ENCODE measurements at regions not wholly inside any gene's neighbourhood (a gene's known extent, or its start where the extent isn't known, plus 50 kb on each side); places are given as distances from the start of the nearest gene placed in this dataset.

DNA sequence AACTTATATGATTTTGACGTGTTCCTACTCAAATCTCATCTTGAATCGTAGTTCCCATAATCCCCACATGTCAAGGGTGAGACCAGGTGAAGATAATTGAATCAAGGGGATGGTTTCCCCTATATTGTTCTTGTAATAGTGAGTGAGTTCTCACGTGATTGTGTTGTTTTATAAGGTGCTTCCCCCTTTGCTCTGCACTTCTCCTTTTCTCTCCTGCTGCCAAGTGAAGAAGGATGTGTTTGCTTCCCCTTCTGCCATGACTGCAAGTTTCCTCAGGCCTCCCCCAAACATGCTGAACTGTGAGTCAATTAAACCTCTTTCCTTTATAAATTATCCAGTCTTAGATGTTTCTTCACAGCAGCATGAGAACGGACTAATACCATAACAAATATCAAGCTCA is 83.2 kb downstream of the MANEA start:
- DNase-seq, result no peak
- intact Hi-C loops (cut with DNase I), result no loop called here
- no peak overlapping the region for H3K4me3 ChIP-seq
- H3K36me3 ChIP-seq, result no peaks in the 10 kb centered on the region
- no peaks in the 10 kb centered on the region for H3K27me3 ChIP-seq
- H3K4me1 ChIP-seq, result no peaks in the 10 kb centered on the region
- no peak overlapping the region for H3K27ac ChIP-seq
- TF ChIP-seq, protein P1, sequence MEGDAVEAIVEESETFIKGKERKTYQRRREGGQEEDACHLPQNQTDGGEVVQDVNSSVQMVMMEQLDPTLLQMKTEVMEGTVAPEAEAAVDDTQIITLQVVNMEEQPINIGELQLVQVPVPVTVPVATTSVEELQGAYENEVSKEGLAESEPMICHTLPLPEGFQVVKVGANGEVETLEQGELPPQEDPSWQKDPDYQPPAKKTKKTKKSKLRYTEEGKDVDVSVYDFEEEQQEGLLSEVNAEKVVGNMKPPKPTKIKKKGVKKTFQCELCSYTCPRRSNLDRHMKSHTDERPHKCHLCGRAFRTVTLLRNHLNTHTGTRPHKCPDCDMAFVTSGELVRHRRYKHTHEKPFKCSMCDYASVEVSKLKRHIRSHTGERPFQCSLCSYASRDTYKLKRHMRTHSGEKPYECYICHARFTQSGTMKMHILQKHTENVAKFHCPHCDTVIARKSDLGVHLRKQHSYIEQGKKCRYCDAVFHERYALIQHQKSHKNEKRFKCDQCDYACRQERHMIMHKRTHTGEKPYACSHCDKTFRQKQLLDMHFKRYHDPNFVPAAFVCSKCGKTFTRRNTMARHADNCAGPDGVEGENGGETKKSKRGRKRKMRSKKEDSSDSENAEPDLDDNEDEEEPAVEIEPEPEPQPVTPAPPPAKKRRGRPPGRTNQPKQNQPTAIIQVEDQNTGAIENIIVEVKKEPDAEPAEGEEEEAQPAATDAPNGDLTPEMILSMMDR (IDR thresholded peaks at IDR 0.05), result no peak
- H3K9ac ChIP-seq (ENCODE audit: low read depth in 2 of 2, low read length in 2 of 2), result no peak overlapping the region
- H3K9me3 ChIP-seq, result no peaks in the 10 kb centered on the region

DNA sequence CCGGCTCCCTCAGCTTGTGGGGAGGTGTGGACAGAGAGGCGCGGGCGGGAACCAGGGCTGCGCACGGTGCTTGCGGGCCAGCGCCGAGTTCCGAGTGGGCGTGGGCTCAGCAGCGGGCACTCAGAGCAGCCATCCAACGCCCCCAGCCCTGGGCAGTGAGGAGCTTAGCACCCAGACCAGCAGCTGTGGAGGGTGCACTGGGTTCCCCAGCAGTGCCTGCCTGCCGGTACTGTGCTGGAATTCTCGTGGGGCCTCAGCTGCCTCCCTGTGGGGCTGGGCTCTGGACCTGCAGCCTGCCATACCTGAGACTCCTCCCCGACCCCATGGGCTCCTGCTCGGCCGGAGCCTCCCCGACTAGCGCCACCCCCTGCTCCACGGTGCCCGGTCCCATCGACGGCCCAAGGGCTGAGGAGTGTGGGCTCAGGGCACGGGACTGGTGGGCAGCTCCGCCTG is 92.7 kb downstream of the MANEA start:
- intact Hi-C loops (cut with DNase I), result no loop called here
- TF ChIP-seq, protein P1 (IDR thresholded peaks at IDR 0.05), result no peak
- no peaks in the 10 kb centered on the region for H3K4me1 ChIP-seq
- H3K4me3 ChIP-seq, result no peak overlapping the region
- no peak for DNase-seq
- no peaks in the 10 kb centered on the region for H3K27me3 ChIP-seq
- H3K9ac ChIP-seq (ENCODE audit: low read depth in 2 of 2, low read length in 2 of 2), result no peak overlapping the region
- no peaks in the 10 kb centered on the region for H3K9me3 ChIP-seq
- no peak overlapping the region for H3K27ac ChIP-seq
- no peaks in the 10 kb centered on the region for H3K36me3 ChIP-seq

DNA sequence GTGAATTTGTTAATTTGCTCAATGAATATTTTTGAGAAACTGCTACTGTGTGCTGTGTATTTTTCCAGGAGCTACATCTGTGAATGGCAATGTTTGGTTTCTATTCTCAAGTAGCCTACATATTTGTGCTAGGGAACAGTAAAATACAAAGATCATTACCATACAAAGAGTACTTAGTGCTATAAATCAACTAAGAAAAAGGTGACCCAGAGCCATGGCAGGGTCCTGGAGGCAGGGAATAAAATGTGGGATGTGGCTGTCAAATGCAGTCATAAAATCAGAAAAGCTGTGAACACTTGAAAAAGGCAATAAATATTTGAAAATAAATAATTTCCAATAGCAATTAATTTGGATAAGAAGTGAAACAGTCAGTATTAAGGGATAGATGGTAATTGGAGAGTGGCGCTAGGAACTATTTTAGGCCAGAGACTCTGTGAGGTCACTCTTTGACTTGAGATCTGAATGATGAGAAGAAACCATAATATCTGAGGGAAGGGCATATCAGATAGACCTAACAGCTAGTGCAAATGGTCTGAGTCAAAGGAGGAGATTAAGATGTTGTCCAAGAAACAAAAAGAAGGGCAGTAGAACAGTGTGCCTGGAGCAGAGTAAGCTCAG is 98.8 kb downstream of the MANEA start:
- Histone ChIP-seq H3K4me1 (no peaks in the 10 kb centered on the region), H3K9me3 (no peaks in the 10 kb centered on the region), H3K9ac (ENCODE audit: low read depth in 2 of 2, low read length in 2 of 2) (no peak overlapping the region), H3K27ac (no peak overlapping the region), H3K27me3 (no peaks in the 10 kb centered on the region), H3K4me3 (no peak overlapping the region), H3K36me3 (no peaks in the 10 kb centered on the region)
- TF ChIP-seq, protein P1 (IDR thresholded peaks at IDR 0.05), result no peak
- intact Hi-C loops (cut with DNase I), result no loop called here
- DNase-seq, result no peak

DNA sequence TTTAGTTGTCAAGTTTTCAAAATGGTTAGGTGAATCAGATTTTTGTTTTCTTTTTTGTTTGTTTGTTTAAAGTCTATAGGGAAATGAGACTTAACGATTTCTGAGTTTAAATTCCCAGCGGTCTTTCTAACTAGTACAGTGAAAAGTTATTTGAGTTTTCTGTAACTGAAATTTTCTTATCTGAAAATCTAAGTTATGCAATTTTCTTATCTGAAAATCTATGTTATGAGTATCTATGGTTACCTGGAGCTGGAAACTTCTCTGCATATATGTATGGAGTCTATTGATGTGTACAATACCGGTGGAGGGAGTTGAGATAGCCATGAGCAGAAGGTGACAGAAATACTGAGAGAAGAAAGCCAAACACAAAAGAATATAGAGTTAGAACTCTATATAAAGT is 102.6 kb downstream of the MANEA start:
- Histone ChIP-seq H3K9ac (ENCODE audit: low read depth in 2 of 2, low read length in 2 of 2) (no peak overlapping the region), H3K27ac (no peak overlapping the region), H3K4me1 (no peaks in the 10 kb centered on the region), H3K36me3 (no peaks in the 10 kb centered on the region), H3K4me3 (no peak overlapping the region), H3K27me3 (no peaks in the 10 kb centered on the region), H3K9me3 (no peaks in the 10 kb centered on the region)
- no peak for DNase-seq
- TF ChIP-seq, protein P1 (IDR thresholded peaks at IDR 0.05), result no peak
- intact Hi-C loops (cut with DNase I), result no loop called here

DNA sequence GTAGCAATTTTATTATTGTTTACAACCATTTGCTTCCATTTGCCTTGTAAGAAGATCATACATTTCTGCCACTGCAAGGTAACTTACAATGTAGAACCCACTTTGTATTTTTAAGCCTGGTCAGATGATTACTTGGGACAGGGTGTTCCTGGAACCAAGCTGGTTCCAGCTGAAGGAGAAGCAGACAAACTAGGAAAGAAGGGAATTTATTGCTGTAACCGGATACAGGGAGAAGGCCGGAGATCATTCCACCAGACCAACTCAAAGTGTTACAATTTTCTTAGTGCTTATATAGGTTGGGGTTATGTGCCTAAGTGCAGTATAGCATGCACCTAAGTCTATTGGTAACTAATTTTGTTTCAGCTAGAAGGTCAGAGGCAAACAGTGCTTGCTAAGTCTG is 104.4 kb downstream of the MANEA start:
- H3K27ac ChIP-seq, result no peak overlapping the region
- H3K9me3 ChIP-seq, result no peaks in the 10 kb centered on the region
- no peak overlapping the region for H3K9ac ChIP-seq (ENCODE audit: low read depth in 2 of 2, low read length in 2 of 2)
- TF ChIP-seq, protein P1 (IDR thresholded peaks at IDR 0.05), result no peak
- no peak overlapping the region for H3K4me3 ChIP-seq
- intact Hi-C loops (cut with DNase I), result no loop called here
- no peaks in the 10 kb centered on the region for H3K36me3 ChIP-seq
- no peaks in the 10 kb centered on the region for H3K4me1 ChIP-seq
- no peak for DNase-seq
- no peaks in the 10 kb centered on the region for H3K27me3 ChIP-seq
